WERI-Rb-1 (cell line): ENCODE measurements at regions not wholly inside any gene's neighbourhood (a gene's known extent, or its start where the extent isn't known, plus 50 kb on each side); places are given as distances from the start of the nearest gene placed in this dataset.

ENCODE experiments used
- DNase-seq: peaks from one replicate; pipeline ENCODE4 v3.0.0-alpha.2; 2020
- H3K27ac ChIP-seq: fragments of 250-450 bp; sonication (Bioruptor Pico); 2 replicates; pipeline ENCODE4 v1.5.1; 2020; ENCODE audit warnings: mild to moderate bottlenecking, moderate library complexity
- H3K27me3 ChIP-seq: fragments of 250-450 bp; sonication (Bioruptor Pico); 2 replicates; pipeline ENCODE4 v1.5.1; 2021; ENCODE audit warnings: mild to moderate bottlenecking, low read depth, moderate library complexity; ENCODE audit not compliant: insufficient read depth, severe bottlenecking
- H3K36me3 ChIP-seq: fragments of 250-450 bp; sonication (Bioruptor Pico); 2 replicates; pipeline ENCODE4 v1.5.1; 2020; ENCODE audit warnings: mild to moderate bottlenecking, moderate library complexity
- H3K4me3 ChIP-seq: 2 replicates; pipeline ENCODE4 v1.5.1; 2011; ENCODE audit warnings: low read depth, mild to moderate bottlenecking, control low read depth, low read length
- H3K9me3 ChIP-seq: fragments of 250-450 bp; sonication (Bioruptor Pico); 2 replicates; pipeline ENCODE4 v1.5.1; 2021; ENCODE audit warnings: mild to moderate bottlenecking, moderate library complexity; ENCODE audit not compliant: severe bottlenecking
- CTCF ChIP-seq: IDR thresholded peaks from 2 replicates; pipeline ENCODE4 v1.5.1; 2011; ENCODE audit warnings: low read depth, mild to moderate bottlenecking, control low read depth, inconsistent platforms, low read length

GRCh38 chr5:60514152-60514551 lies 185.8 kb downstream of the DEPDC1B start:
- TF ChIP-seq CTCF, result no peak
- DNase-seq, result no peak
- Histone ChIP-seq H3K27me3 (no peaks in the 10 kb centered on the region), H3K4me3 (no peak overlapping the region), H3K27ac (no peak overlapping the region), H3K9me3 (no peaks in the 10 kb centered on the region), H3K36me3 (no peaks in the 10 kb centered on the region)

GRCh38 chr5:60512117-60512516 lies 187.8 kb downstream of the DEPDC1B start:
- no peaks in the 10 kb centered on the region for H3K9me3 ChIP-seq
- no peak overlapping the region for H3K27ac ChIP-seq
- no peak for DNase-seq
- H3K27me3 ChIP-seq, result no peaks in the 10 kb centered on the region
- TF ChIP-seq CTCF, result no peak
- H3K4me3 ChIP-seq, result no peak overlapping the region
- no peaks in the 10 kb centered on the region for H3K36me3 ChIP-seq

- TF ChIP-seq CTCF, result no peak
- Histone ChIP-seq H3K9me3 (no peaks in the 10 kb centered on the region), H3K27me3 (no peaks in the 10 kb centered on the region), H3K36me3 (no peaks in the 10 kb centered on the region), H3K27ac (no peak overlapping the region), H3K4me3 (no peak overlapping the region)
- DNase-seq, result no peak
These were observed 189.3 kb downstream of the DEPDC1B start for GRCh38 chr5:60510663-60511062.

GRCh38 chr5:60510049-60510448 lies 189.9 kb downstream of the DEPDC1B start:
- DNase-seq, result no peak
- Histone ChIP-seq H3K9me3 (no peaks in the 10 kb centered on the region), H3K27me3 (no peaks in the 10 kb centered on the region), H3K27ac (no peak overlapping the region), H3K36me3 (no peaks in the 10 kb centered on the region), H3K4me3 (no peak overlapping the region)
- TF ChIP-seq CTCF, result no peak

GRCh38 chr5:60509519-60509918 lies 190.4 kb downstream of the DEPDC1B start:
- H3K36me3 ChIP-seq, result no peaks in the 10 kb centered on the region
- H3K9me3 ChIP-seq, result no peaks in the 10 kb centered on the region
- no peak overlapping the region for H3K4me3 ChIP-seq
- no peak overlapping the region for H3K27ac ChIP-seq
- no peak for DNase-seq
- TF ChIP-seq CTCF, result no peak
- no peaks in the 10 kb centered on the region for H3K27me3 ChIP-seq

GRCh38 chr5:60507687-60508086 lies 192.3 kb downstream of the DEPDC1B start:
- DNase-seq, result no peak
- TF ChIP-seq CTCF, result no peak

More at GRCh38 chr5:60507687-60508086, 192.3 kb downstream of the DEPDC1B start:
- H3K4me3 ChIP-seq, result no peak overlapping the region
- no peaks in the 10 kb centered on the region for H3K36me3 ChIP-seq
- H3K27me3 ChIP-seq, result no peaks in the 10 kb centered on the region
- H3K27ac ChIP-seq, result no peak overlapping the region
- H3K9me3 ChIP-seq, result no peaks in the 10 kb centered on the region
